OCI-LY3 (cell line): ENCODE measurements at regions not wholly inside any gene's neighbourhood (a gene's known extent, or its start where the extent isn't known, plus 50 kb on each side); places are given as distances from the start of the nearest gene placed in this dataset.

Experiments
- H2AFZ ChIP-seq: fragments of 200-600, 300-600 bp; shearing (Covaris generic); 2 replicates; pipeline ENCODE4 v1.6.0; 2014; ENCODE audit warnings: antibody characterized with exemption, low read depth, low read length
- H3K27ac ChIP-seq: fragments of 200-600, 300-600 bp; sonication (generic); 2 replicates; pipeline ENCODE4 v1.5.1; 2014; ENCODE audit warnings: mild to moderate bottlenecking, low read length, moderate library complexity, mixed read lengths
- H3K27me3 ChIP-seq: fragments of 200-600, 300-600 bp; sonication (generic); 2 replicates; pipeline ENCODE4 v1.6.1; 2014; ENCODE audit warnings: low read depth, low read length, mixed read lengths
- H3K36me3 ChIP-seq: fragments of 200-600, 300-600 bp; sonication (generic); replicated peaks from 2 replicates; pipeline ENCODE3; 2014; ENCODE audit warnings: low read depth, low read length, mixed read lengths
- H3K4me1 ChIP-seq: fragments of 300-600, 200-600 bp; sonication (generic); 2 replicates; pipeline ENCODE4 v1.6.1; 2014; ENCODE audit warnings: low read length, mixed read lengths
- H3K4me2 ChIP-seq: fragments of 200-600, 300-600 bp; sonication (generic); 2 replicates; pipeline ENCODE4 v1.6.1; 2014; ENCODE audit warnings: low read length, mixed read lengths
- H3K4me3 ChIP-seq: fragments of 300-600, 200-600 bp; sonication (generic); 2 replicates; pipeline ENCODE4 v1.5.1; 2014; ENCODE audit warnings: antibody characterized with exemption, mild to moderate bottlenecking, low read length, moderate library complexity
- H3K79me2 ChIP-seq: fragments of 300-600, 200-600 bp; shearing (Covaris generic); 2 replicates; pipeline ENCODE4 v1.6.1; 2014; ENCODE audit warnings: mild to moderate bottlenecking, low read length, mixed read lengths
- H3K9ac ChIP-seq: fragments of 300-600, 200-600 bp; shearing (Covaris generic); 2 replicates; pipeline ENCODE4 v1.6.0; 2014; ENCODE audit warnings: mild to moderate bottlenecking, low read length, moderate library complexity
- H3K9me3 ChIP-seq: fragments of 200-600, 300-600 bp; shearing (Covaris generic); 2 replicates; pipeline ENCODE4 v1.6.1; 2014; ENCODE audit warnings: low read length, mixed read lengths; ENCODE audit not compliant: insufficient read depth
- H4K20me1 ChIP-seq: fragments of 200-600, 300-600 bp; sonication (generic); 2 replicates; pipeline ENCODE4 v1.6.1; 2016; ENCODE audit warnings: low read length, mixed read lengths; ENCODE audit not compliant: insufficient read depth
- EZH2phosphoT487 ChIP-seq: fragments of 200-600 bp; shearing (Covaris generic); IDR thresholded peaks from 2 replicates; pipeline ENCODE4 v1.6.1; 2018; ENCODE audit warnings: antibody characterized with exemption, mixed run types, low read depth
- TF ChIP-seq, protein P1 (sequence below): fragments of 200-600, 300-600 bp; sonication (generic); IDR thresholded peaks from 2 replicates; pipeline ENCODE4 v1.5.1; 2014; ENCODE audit warnings: antibody characterized with exemption, low read length, low read depth

- no peaks in the 10 kb centered on the region for H4K20me1 ChIP-seq
- H3K36me3 ChIP-seq, result no peaks in the 10 kb centered on the region
- no peak overlapping the region for H3K27ac ChIP-seq
- no peaks in the 10 kb centered on the region for H3K4me1 ChIP-seq
- peaks cover 6% of the 10 kb centered on the region; the same call in 1 of the 2 replicates for H3K27me3 ChIP-seq
- TF ChIP-seq, protein P1, sequence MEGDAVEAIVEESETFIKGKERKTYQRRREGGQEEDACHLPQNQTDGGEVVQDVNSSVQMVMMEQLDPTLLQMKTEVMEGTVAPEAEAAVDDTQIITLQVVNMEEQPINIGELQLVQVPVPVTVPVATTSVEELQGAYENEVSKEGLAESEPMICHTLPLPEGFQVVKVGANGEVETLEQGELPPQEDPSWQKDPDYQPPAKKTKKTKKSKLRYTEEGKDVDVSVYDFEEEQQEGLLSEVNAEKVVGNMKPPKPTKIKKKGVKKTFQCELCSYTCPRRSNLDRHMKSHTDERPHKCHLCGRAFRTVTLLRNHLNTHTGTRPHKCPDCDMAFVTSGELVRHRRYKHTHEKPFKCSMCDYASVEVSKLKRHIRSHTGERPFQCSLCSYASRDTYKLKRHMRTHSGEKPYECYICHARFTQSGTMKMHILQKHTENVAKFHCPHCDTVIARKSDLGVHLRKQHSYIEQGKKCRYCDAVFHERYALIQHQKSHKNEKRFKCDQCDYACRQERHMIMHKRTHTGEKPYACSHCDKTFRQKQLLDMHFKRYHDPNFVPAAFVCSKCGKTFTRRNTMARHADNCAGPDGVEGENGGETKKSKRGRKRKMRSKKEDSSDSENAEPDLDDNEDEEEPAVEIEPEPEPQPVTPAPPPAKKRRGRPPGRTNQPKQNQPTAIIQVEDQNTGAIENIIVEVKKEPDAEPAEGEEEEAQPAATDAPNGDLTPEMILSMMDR, result no peak
- no peak for TF ChIP-seq EZH2phosphoT487
- H3K4me3 ChIP-seq, result no peak overlapping the region
- H3K4me2 ChIP-seq, result no peak overlapping the region
- no peaks in the 10 kb centered on the region for H3K79me2 ChIP-seq
- no peak overlapping the region for H3K9ac ChIP-seq
- H3K9me3 ChIP-seq, result no peaks in the 10 kb centered on the region
- H2AFZ ChIP-seq, result no peak overlapping the region
These were observed 56.0 kb upstream of the ASTN2 start for GRCh38 chr9:117470902-117471301.

DNA sequence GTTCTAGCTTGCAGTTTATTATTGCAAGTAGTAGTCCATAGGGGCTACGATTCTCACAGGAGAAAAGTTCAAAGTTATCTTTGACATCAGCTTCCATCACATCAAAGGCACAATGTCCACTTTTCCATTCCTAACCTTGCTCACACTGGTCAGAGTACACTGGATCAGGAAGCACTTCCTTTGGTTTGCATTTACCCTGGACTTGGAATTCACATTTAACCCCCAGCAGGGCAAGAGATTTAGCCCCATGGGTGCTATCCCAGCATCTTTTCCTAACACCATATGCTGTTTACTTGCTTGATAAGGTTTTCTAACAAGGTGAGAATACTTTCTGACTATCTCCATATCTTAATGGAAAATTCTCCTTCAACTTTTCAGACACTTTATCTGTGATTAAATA is 55.6 kb upstream of the ASTN2 start:
- H2AFZ ChIP-seq, result no peak overlapping the region
- H3K9me3 ChIP-seq, result no peaks in the 10 kb centered on the region
- H3K4me1 ChIP-seq, result no peaks in the 10 kb centered on the region
- no peak overlapping the region for H3K4me3 ChIP-seq
- no peaks in the 10 kb centered on the region for H4K20me1 ChIP-seq
- H3K4me2 ChIP-seq, result no peak overlapping the region
- H3K79me2 ChIP-seq, result no peaks in the 10 kb centered on the region
- H3K27me3 ChIP-seq, result peaks cover 10% of the 10 kb centered on the region; the same call in 1 of the 2 replicates
- H3K36me3 ChIP-seq, result no peaks in the 10 kb centered on the region
- TF ChIP-seq, protein P1, result no peak
- TF ChIP-seq EZH2phosphoT487, result no peak
- no peak overlapping the region for H3K27ac ChIP-seq
- H3K9ac ChIP-seq, result no peak overlapping the region

DNA sequence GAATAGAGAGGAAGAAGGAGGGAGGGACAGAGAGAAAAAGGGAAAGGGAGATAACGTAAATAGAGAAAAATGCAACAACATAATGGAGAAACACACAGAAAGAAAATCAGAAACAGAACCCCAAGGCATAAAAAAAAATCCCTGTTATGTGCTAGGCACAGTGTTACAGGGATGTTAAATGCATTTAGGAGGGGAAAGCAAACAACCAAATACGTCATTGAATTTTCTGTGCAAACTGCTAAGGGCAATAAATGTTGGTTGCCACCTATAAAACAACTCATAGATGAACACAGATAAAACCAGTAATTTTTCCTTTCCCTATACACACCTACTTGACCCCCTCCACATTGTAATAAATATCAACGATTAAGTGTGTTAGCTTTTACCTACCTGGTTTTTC is 51.3 kb upstream of the ASTN2 start:
- no peaks in the 10 kb centered on the region for H3K4me1 ChIP-seq
- no peaks in the 10 kb centered on the region for H3K79me2 ChIP-seq
- H3K9ac ChIP-seq, result no peak overlapping the region
- no peak overlapping the region for H3K4me3 ChIP-seq
- no peak overlapping the region for H2AFZ ChIP-seq
- H3K27ac ChIP-seq, result no peak overlapping the region
- H3K36me3 ChIP-seq, result no peaks in the 10 kb centered on the region
- no peaks in the 10 kb centered on the region for H3K9me3 ChIP-seq
- peaks cover 17% of the 10 kb centered on the region; the same call in 1 of the 2 replicates for H3K27me3 ChIP-seq
- TF ChIP-seq, protein P1, result no peak
- no peak for TF ChIP-seq EZH2phosphoT487
- no peak overlapping the region for H3K4me2 ChIP-seq
- no peaks in the 10 kb centered on the region for H4K20me1 ChIP-seq

- Histone ChIP-seq H3K9me3 (no peaks in the 10 kb centered on the region), H3K4me2 (no peak overlapping the region), H3K9ac (no peak overlapping the region), H3K36me3 (no peaks in the 10 kb centered on the region), H2AFZ (no peak overlapping the region), H3K4me3 (no peak overlapping the region), H3K27ac (no peak overlapping the region), H4K20me1 (no peaks in the 10 kb centered on the region), H3K27me3 (peaks cover 17% of the 10 kb centered on the region; the same call in 1 of the 2 replicates), H3K4me1 (no peaks in the 10 kb centered on the region), H3K79me2 (no peaks in the 10 kb centered on the region)
- no peak for TF ChIP-seq EZH2phosphoT487
- TF ChIP-seq, protein P1, result no peak
These were observed 50.8 kb upstream of the ASTN2 start for GRCh38 chr9:117465706-117466105.
